K562 (cell line): ENCODE measurements at regions not wholly inside any gene's neighbourhood (a gene's known extent, or its start where the extent isn't known, plus 50 kb on each side); places are given as distances from the start of the nearest gene placed in this dataset.

Source experiments
- BACH1 ChIP-seq: fragments of 200-800 bp; sonication (Bioruptor generic); IDR thresholded peaks from 2 replicates; pipeline ENCODE4 v1.6.1; 2016; ENCODE audit warnings: missing genetic modification characterization, missing compliant biosample characterization
- FOSL1 ChIP-seq: fragments of 200-800 bp; sonication (Bioruptor generic); conservative IDR thresholded peaks from 2 replicates; pipeline ENCODE4 v1.6.1; 2016; ENCODE audit warnings: missing genetic modification characterization, missing compliant biosample characterization
- FOXJ2 ChIP-seq: fragments of 200-800 bp; sonication (Bioruptor generic); IDR thresholded peaks from 2 replicates; pipeline ENCODE4 v1.6.1; 2016; ENCODE audit warnings: missing genetic modification characterization, missing compliant biosample characterization
- MTA3 ChIP-seq: fragments of 450-650 bp; formaldehyde crosslinking; IDR thresholded peaks from 2 replicates; pipeline ENCODE4 v1.6.1; 2017; ENCODE audit warnings: mild to moderate bottlenecking, borderline replicate concordance
- NONO ChIP-seq, 2 experiments: fragments of 200-400 bp in 1 of 2; fragments of 450-650 bp in 1 of 2; formaldehyde crosslinking in 1 of 2; IDR thresholded peaks; 2 replicates each; pipeline ENCODE4 v1.6.1; 2017; ENCODE audit warnings: low read depth in 2 of 2, mild to moderate bottlenecking in 2 of 2, moderate library complexity in 2 of 2, low read length in 1 of 2
- ZBTB40 ChIP-seq, 2 experiments: fragments of 450-650 bp in 1 of 2; sonication (generic) in 1 of 2; formaldehyde crosslinking in 1 of 2; IDR thresholded peaks; 2 replicates each; pipeline versions ENCODE4 v1.7.1 to v1.9.0; 2016 to 2022; ENCODE audit warnings: inconsistent platforms in 1 of 2, mild to moderate bottlenecking in 1 of 2, missing genetic modification reagents in 1 of 2
- ZNF79 ChIP-seq: fragments of 250-450 bp; sonication (Bioruptor Pico); IDR thresholded peaks from 2 replicates; pipeline ENCODE4 v1.4.0; 2020; ENCODE audit warnings: low read depth, mild to moderate bottlenecking, moderate library complexity
- TF ChIP-seq, protein P1 (sequence below): sonication (generic); formaldehyde crosslinking; IDR thresholded peaks from 2 replicates; pipeline ENCODE4 v1.8.0; 2023; ENCODE audit warnings: missing genetic modification reagents, mild to moderate bottlenecking, borderline replicate concordance
- TF ChIP-seq, protein P2 (sequence below), 2 experiments: fragments of 150-350 bp in 1 of 2; IDR thresholded peaks; 2 replicates each; pipeline ENCODE4 v1.6.1; 2012 to 2016; ENCODE audit warnings: low read depth in 2 of 2, low read length in 2 of 2, mild to moderate bottlenecking in 1 of 2, moderate library complexity in 1 of 2

GRCh38 chr6:105746130-105746505 is 340.0 kb upstream of the PRDM1 start (continued):
- no peak for TF ChIP-seq ZBTB40 (IDR thresholded peaks at IDR 0.05)
- TF ChIP-seq ZBTB40 (CRISPR knock-in tag; IDR thresholded peaks at IDR 0.05): no peak
- 0 out of 2 replicates have a peak, but pooled peaks have one; percentile 8 for TF ChIP-seq FOSL1 (tag)
- TF ChIP-seq FOXJ2 (tag): peak; percentile 20; the same call in 1 of the 2 replicates
- TF ChIP-seq, protein P1, sequence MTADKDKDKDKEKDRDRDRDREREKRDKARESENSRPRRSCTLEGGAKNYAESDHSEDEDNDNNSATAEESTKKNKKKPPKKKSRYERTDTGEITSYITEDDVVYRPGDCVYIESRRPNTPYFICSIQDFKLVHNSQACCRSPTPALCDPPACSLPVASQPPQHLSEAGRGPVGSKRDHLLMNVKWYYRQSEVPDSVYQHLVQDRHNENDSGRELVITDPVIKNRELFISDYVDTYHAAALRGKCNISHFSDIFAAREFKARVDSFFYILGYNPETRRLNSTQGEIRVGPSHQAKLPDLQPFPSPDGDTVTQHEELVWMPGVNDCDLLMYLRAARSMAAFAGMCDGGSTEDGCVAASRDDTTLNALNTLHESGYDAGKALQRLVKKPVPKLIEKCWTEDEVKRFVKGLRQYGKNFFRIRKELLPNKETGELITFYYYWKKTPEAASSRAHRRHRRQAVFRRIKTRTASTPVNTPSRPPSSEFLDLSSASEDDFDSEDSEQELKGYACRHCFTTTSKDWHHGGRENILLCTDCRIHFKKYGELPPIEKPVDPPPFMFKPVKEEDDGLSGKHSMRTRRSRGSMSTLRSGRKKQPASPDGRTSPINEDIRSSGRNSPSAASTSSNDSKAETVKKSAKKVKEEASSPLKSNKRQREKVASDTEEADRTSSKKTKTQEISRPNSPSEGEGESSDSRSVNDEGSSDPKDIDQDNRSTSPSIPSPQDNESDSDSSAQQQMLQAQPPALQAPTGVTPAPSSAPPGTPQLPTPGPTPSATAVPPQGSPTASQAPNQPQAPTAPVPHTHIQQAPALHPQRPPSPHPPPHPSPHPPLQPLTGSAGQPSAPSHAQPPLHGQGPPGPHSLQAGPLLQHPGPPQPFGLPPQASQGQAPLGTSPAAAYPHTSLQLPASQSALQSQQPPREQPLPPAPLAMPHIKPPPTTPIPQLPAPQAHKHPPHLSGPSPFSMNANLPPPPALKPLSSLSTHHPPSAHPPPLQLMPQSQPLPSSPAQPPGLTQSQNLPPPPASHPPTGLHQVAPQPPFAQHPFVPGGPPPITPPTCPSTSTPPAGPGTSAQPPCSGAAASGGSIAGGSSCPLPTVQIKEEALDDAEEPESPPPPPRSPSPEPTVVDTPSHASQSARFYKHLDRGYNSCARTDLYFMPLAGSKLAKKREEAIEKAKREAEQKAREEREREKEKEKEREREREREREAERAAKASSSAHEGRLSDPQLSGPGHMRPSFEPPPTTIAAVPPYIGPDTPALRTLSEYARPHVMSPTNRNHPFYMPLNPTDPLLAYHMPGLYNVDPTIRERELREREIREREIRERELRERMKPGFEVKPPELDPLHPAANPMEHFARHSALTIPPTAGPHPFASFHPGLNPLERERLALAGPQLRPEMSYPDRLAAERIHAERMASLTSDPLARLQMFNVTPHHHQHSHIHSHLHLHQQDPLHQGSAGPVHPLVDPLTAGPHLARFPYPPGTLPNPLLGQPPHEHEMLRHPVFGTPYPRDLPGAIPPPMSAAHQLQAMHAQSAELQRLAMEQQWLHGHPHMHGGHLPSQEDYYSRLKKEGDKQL (CRISPR knock-in tag): no peak
- TF ChIP-seq BACH1 (tag): no peak
- no peak for TF ChIP-seq ZNF79
- TF ChIP-seq, protein P2, sequence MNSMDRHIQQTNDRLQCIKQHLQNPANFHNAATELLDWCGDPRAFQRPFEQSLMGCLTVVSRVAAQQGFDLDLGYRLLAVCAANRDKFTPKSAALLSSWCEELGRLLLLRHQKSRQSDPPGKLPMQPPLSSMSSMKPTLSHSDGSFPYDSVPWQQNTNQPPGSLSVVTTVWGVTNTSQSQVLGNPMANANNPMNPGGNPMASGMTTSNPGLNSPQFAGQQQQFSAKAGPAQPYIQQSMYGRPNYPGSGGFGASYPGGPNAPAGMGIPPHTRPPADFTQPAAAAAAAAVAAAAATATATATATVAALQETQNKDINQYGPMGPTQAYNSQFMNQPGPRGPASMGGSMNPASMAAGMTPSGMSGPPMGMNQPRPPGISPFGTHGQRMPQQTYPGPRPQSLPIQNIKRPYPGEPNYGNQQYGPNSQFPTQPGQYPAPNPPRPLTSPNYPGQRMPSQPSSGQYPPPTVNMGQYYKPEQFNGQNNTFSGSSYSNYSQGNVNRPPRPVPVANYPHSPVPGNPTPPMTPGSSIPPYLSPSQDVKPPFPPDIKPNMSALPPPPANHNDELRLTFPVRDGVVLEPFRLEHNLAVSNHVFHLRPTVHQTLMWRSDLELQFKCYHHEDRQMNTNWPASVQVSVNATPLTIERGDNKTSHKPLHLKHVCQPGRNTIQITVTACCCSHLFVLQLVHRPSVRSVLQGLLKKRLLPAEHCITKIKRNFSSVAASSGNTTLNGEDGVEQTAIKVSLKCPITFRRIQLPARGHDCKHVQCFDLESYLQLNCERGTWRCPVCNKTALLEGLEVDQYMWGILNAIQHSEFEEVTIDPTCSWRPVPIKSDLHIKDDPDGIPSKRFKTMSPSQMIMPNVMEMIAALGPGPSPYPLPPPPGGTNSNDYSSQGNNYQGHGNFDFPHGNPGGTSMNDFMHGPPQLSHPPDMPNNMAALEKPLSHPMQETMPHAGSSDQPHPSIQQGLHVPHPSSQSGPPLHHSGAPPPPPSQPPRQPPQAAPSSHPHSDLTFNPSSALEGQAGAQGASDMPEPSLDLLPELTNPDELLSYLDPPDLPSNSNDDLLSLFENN (IDR thresholded peaks at IDR 0.05; ENCODE audit: low read depth in 2 of 2, low read length in 2 of 2): no peak
- TF ChIP-seq NONO (IDR thresholded peaks at IDR 0.05; ENCODE audit: low read depth in 2 of 2, low read length in 1 of 2): no peak
- TF ChIP-seq MTA3: no peak
